Dendritic cell treated with granulocyte-macrophage colony-stimulating factor and Interleukin-4, amounts not matched to agents 40 ng/mL and 50 ng/mL, for 4 days (primary cell): ENCODE measurements at regions not wholly inside any gene's neighbourhood (a gene's known extent, or its start where the extent isn't known, plus 50 kb on each side); places are given as distances from the start of the nearest gene placed in this dataset.

ENCODE experiments used
- H3K27ac Mint-ChIP-seq: one replicate; pipeline ENCODE4 v1.8.0; 2022; ENCODE audit warnings: mild to moderate bottlenecking, mixed read lengths
- H3K27me3 Mint-ChIP-seq: one replicate; pipeline ENCODE4 v1.8.0; 2022; ENCODE audit warnings: mild to moderate bottlenecking, mixed read lengths
- H3K36me3 Mint-ChIP-seq: one replicate; pipeline ENCODE4 v1.8.0; 2022; ENCODE audit warnings: low read depth, mixed read lengths
- H3K4me1 Mint-ChIP-seq: one replicate; pipeline ENCODE4 v1.8.0; 2022; ENCODE audit warnings: low read depth, mixed read lengths
- H3K4me3 Mint-ChIP-seq: one replicate; pipeline ENCODE4 v1.8.0; 2022; ENCODE audit warnings: mild to moderate bottlenecking, moderate library complexity, mixed read lengths
- H3K9me3 Mint-ChIP-seq: one replicate; pipeline ENCODE4 v1.8.0; 2022; ENCODE audit warnings: mixed read lengths
- intact Hi-C: fragments of 100-400 bp; cut with micrococcal nuclease; formaldehyde crosslinking; loops from one replicate; pipeline ENCODE4 v1.15.0; 2022

DNA sequence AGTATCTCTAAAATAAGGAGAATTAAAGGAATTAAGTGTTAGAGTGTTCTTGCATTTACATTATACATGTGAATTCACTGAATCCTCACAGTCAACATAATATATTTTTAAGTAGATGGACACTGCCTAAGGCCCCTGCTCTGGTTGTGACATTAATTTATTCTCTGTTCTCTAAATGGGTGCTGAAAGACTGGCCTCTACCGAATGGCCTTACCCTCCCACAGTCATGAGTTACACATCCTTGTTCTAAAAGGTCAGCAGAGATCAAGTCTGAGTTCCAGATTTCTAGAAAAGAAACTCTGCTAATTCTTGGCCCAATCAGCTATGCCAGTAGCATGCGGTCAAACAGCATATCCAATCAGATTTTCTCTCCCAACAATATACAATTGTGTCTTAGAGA, 193.2 kb downstream of the TM2D1 start:
- intact Hi-C loops = no loop called here
- Mint-ChIP-seq H3K27me3 (no peaks in the 10 kb centered on the region), H3K36me3 (no peaks in the 10 kb centered on the region), H3K4me3 (no peak overlapping the region), H3K27ac (no peak overlapping the region), H3K9me3 (no peaks in the 10 kb centered on the region), H3K4me1 (peaks cover 28% of the 10 kb centered on the region)

DNA sequence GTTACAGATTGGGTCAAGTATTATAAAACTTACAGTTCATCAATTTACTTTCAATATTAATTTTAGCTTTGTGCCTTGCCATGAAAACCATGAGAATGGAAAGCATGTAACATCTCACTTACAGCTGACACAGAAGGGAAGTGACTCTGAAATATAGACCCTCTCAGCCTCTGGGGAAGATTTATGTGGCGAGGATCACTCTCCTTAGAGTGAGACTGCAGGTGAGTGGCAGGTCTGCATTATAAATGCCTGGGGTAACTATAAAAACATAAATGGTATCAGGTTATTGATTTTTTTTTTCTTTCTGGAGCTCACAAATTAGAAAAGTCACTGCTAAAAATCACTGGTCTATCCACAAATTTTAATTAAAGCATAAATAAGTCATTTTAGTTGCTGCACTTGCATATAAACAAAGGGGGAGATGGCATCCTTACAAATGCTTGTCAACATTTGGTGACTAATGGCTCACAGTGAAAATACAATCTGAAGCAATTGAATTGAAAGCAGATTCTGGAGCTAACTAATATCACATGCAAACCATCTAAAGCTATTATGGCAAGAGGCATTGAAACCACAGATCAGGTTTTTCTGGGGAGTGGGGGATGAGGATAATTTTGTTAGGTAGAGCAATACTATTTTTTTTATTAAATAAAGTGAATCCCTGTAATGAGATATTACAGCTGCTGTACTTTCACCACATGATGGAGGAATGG, 200.9 kb downstream of the TM2D1 start:
- H3K4me1 Mint-ChIP-seq = peaks cover 46% of the 10 kb centered on the region
- H3K27me3 Mint-ChIP-seq = no peaks in the 10 kb centered on the region
- intact Hi-C loops = no loop called here
- no peaks in the 10 kb centered on the region for H3K36me3 Mint-ChIP-seq
- H3K9me3 Mint-ChIP-seq = no peaks in the 10 kb centered on the region
- no peak overlapping the region for H3K27ac Mint-ChIP-seq
- no peak overlapping the region for H3K4me3 Mint-ChIP-seq

DNA sequence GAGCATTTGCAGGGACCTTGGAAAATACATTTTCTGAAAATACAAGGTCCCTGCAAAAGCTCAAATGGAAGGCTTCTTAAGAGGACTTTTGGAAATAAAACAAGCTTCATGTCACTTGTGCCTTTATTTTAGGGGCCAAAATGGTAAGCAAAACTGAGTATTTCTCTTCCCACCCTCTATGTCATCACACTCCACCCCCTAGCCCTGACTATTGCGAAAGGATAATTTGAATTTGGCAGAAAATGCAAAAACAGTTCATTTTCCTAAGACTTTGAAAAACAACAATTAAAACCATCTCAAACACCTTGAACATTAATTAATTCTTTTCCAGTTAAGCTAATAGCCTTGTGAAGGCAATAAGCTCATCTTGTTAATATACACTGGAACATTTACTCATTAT, 201.7 kb downstream of the TM2D1 start:
- Mint-ChIP-seq H3K4me3 (no peak overlapping the region), H3K4me1 (peaks cover 47% of the 10 kb centered on the region)

DNA sequence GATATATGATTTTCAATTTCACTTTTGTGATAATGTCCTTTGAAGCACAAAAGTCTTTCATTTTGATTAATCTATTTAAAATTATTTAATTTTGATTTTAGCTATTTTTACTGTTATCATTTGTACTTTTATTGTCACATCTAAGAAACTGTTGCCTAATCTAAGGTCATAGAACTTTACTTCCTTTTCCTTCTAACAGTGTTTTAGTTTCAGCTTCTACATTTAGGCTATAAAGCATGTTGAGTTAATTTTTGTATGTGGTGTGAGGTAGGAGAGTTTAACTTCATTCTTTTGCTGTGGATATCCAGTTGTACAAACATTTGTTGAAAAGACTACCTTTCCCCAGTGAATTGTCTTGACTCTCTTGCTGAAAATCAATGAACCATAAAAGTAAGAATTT, 204.5 kb downstream of the TM2D1 start:
- intact Hi-C loops = no loop called here
- H3K27ac Mint-ChIP-seq = peak overlapping the region; percentile 32
- no peaks in the 10 kb centered on the region for H3K27me3 Mint-ChIP-seq
- H3K36me3 Mint-ChIP-seq = no peaks in the 10 kb centered on the region
- no peak overlapping the region for H3K4me3 Mint-ChIP-seq
- peaks cover 42% of the 10 kb centered on the region for H3K4me1 Mint-ChIP-seq
- H3K9me3 Mint-ChIP-seq = no peaks in the 10 kb centered on the region

More for the DNA sequence above, 201.7 kb downstream of the TM2D1 start:
- H3K36me3 Mint-ChIP-seq = no peaks in the 10 kb centered on the region
- intact Hi-C loops = no loop called here
- H3K9me3 Mint-ChIP-seq = no peaks in the 10 kb centered on the region
- H3K27me3 Mint-ChIP-seq = no peaks in the 10 kb centered on the region
- H3K27ac Mint-ChIP-seq = no peak overlapping the region

DNA sequence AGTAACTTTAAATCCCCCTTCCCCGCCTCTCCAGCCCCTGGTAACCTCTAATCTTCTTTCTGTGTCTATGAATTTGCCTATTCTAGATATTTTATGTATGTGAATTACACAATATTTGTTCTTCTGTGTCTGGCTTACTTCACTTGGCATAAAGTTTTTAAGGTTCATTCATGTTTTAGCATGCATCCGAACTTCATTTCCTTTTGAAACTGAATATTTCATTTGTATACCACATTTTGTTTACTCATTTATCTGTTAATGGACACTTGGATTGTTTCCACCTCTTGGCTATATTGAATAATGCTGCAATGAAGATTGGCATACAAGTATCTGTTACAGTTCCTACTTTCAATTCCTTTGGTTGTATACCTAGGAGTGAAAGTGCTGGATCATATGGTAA, 205.3 kb downstream of the TM2D1 start:
- intact Hi-C loops = no loop called here
- H3K4me3 Mint-ChIP-seq = no peak overlapping the region
- peaks cover 42% of the 10 kb centered on the region for H3K4me1 Mint-ChIP-seq
- H3K27ac Mint-ChIP-seq = no peak overlapping the region
- no peaks in the 10 kb centered on the region for H3K36me3 Mint-ChIP-seq
- no peaks in the 10 kb centered on the region for H3K27me3 Mint-ChIP-seq
- no peaks in the 10 kb centered on the region for H3K9me3 Mint-ChIP-seq

DNA sequence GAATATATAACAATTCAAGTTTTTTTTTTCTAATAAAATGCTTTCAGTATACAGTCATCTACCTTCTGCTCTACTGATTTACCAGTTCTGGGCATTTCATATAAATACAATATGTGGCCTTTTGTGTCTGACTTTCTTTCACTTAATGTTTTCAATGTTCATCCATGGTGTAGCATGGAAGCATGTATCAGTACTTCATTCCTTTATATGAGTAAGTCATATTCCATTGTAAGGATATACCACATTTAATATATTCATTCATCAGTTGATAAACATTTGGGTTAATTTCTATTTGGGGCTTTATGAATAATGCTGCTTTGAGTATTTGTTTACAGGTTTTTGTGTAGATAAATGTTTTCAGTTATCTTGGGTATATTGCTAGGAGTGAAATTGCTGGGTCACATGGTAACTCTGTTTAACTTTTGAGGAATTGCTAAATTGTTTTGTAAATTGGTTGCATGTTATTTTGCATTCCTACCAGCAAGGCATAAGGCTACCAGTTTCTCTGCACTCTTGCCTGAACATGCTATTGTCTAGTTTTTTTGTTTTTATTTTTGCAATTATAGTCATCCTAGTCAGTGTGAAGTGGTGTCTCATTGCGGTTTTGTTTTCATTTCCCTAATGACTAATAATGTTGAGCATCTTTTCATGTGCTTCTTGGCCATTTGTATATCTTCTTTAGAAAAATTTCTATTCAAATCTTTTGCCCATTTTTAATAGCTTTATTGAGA, 206.1 kb downstream of the TM2D1 start:
- no peaks in the 10 kb centered on the region for H3K27me3 Mint-ChIP-seq
- intact Hi-C loops = no loop called here
- no peaks in the 10 kb centered on the region for H3K36me3 Mint-ChIP-seq
- H3K9me3 Mint-ChIP-seq = no peaks in the 10 kb centered on the region
- no peak overlapping the region for H3K4me3 Mint-ChIP-seq
- no peak overlapping the region for H3K27ac Mint-ChIP-seq
- peaks cover 42% of the 10 kb centered on the region for H3K4me1 Mint-ChIP-seq

DNA sequence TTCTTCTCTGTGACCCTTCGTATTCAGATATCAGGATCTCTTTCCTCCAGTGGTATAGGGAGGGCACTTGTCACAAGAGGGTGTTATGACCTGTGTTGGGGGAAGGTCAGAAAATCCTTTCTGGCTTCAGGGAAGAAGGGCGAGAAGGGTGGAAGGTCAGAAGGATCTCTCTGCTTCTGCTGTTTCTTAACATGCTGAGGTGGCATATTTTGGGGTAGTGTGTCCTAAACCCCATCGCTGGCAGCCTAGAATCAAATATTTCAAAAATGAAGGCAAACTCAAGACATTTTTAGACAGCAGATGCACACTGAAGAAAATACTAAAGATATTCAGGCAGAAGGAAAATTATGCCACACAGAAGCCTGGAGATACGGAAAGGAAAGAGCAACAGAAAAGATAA, 207.6 kb downstream of the TM2D1 start:
- intact Hi-C loops = no loop called here
- peaks cover 43% of the 10 kb centered on the region for H3K4me1 Mint-ChIP-seq
- no peak overlapping the region for H3K27ac Mint-ChIP-seq

DNA sequence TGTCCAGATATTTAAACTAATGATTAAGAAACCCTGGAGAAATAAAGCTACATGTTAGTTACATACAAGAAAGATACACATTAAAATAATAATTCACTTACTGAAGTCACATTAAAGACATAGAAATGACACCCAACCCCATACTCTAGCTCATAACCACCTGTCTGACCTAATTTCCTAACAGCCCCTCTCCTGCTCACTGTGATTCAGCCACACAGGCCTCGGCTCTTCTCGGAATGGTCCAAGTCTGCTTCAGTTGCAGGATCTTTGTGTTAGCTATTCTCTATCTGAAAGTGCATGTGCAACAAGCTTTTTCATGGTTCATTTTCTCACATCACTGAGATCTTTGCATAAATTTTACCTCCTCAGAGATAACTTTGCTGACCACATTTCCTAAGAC, 209.8 kb downstream of the TM2D1 start:
- Mint-ChIP-seq H3K27me3 (no peaks in the 10 kb centered on the region), H3K9me3 (no peaks in the 10 kb centered on the region), H3K4me1 (peaks cover 48% of the 10 kb centered on the region), H3K27ac (no peak overlapping the region), H3K4me3 (no peak overlapping the region), H3K36me3 (no peaks in the 10 kb centered on the region)
- intact Hi-C loops = no loop called here

More for the DNA sequence above, 207.6 kb downstream of the TM2D1 start:
- Mint-ChIP-seq H3K4me3 (no peak overlapping the region), H3K27me3 (no peaks in the 10 kb centered on the region), H3K36me3 (no peaks in the 10 kb centered on the region), H3K9me3 (no peaks in the 10 kb centered on the region)
